ENCODE measurements at regions not wholly inside any gene's neighbourhood (a gene's known extent, or its start where the extent isn't known, plus 50 kb on each side); places are given as distances from the start of the nearest gene placed in this dataset.

- DNase-seq (ENCODE audit: low read depth in 2 of 2): no peak
Measured at GRCh38 chr2:198809976-198810375, 647.8 kb downstream of the SATB2 start.

DNA sequence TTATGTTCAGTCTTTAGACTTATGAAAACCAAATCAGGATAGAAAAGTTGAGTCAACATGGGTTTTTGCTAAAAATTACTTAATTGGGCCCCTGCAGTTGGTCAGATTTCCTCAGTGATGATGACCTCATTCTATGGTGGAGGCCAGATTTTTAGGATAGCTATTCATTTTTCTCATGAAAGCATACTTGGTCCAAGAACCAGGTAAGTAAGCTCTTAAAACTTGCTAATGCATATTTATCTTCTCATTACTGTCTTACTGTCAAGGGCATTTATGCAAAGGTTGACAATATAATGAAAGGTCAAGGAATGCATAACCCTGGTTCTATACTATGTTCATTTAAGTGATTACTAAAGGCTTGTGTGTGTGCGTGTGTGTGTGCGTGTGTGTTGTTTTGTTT lies 650.6 kb downstream of the SATB2 start:
- DNase-seq (ENCODE audit: low read depth in 2 of 2): no peak

GRCh38 chr2:198795419-198795818 lies 662.3 kb downstream of the SATB2 start:
- no peak for DNase-seq (ENCODE audit: low read depth in 2 of 2)

- no peak for DNase-seq (ENCODE audit: low read depth in 2 of 2)
Measured at GRCh38 chr2:198791623-198792022, 666.1 kb downstream of the SATB2 start.

DNA sequence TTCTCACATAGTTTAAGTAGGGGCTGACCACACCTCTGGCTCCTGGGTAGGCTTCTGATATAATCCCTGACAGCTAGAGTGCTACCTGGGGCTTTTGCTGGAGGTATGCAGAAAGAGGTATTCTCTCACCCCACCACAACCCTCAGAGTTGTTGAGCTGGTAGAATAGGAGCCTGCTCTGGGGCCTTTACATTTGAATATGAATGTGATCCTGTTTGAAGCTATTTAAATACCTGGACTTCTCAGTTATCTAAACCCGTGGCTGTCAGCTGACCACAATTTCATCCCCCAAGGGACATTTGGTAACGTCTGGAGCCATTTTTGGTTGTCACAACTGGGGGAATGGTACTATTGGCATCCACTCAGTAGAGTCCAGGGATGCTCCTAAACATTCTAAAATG lies 669.1 kb downstream of the SATB2 start:
- DNase-seq (ENCODE audit: low read depth in 2 of 2): no peak

- DNase-seq (ENCODE audit: low read depth in 2 of 2): no peak
Measured at GRCh38 chr2:198782734-198783133, 675.0 kb downstream of the SATB2 start.

- DNase-seq (ENCODE audit: low read depth in 2 of 2): no peak
Measured at GRCh38 chr2:198776616-198777406, 680.9 kb downstream of the SATB2 start.

DNA sequence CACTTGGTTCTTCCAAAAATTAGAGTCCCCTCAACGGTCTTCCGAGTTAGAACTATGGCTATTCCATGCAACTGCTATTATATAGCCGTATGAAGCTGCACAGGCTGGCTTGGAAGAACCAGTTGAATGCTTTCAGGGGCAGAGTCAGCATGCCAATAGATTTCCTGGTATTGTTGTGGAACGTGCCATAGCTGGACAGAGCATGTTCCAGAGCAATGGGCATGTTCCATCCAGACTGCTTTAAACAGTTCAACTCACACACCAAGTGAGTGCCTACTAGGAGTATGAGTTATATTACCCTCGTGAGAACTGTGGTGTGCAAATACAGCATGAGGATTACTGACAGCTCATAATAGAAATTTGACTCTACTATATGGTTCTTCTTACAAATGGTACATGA lies 682.0 kb downstream of the SATB2 start:
- no peak for DNase-seq (ENCODE audit: low read depth in 2 of 2)

DNA sequence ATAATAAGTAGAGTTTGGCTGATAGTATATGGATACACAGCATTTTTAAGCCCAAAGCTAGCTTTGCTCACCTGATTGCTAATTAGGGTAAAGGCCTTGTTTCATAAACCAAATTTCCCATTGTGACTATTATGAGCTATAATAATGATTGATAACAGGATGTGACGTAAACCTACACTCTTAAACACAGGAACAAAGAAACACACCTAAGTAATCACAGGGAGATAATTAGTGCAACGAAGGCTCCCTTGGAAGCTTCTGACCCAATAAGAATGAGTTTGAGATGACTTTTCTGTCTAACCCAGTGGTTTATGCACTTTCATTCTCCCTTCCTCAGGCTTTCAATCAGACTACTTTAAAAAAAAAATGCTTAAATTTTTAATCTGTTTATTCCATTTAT lies 683.2 kb downstream of the SATB2 start:
- no peak for DNase-seq (ENCODE audit: low read depth in 2 of 2)

DNA sequence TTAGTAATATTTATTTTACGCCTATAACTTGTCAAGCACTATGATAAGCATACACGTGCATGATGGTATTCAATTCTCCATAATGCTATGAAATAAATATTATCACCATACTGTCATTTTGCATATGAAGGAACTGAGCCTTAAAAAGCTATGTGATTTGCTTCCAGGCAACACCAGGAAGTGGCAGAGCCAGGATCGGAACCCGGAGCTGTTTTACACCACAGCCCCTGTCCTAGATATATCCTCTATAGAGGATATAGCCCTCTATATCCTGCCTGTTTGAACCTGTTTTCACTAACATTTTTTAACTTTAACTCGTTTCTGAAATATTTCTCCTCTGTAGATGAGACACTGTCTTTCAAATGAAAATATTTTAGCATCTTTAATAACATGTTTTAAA lies 690.0 kb downstream of the SATB2 start:
- DNase-seq (ENCODE audit: low read depth in 2 of 2): no peak

GRCh38 chr2:198763793-198764192 lies 693.9 kb downstream of the SATB2 start:
- no peak for DNase-seq (ENCODE audit: low read depth in 2 of 2)

DNA sequence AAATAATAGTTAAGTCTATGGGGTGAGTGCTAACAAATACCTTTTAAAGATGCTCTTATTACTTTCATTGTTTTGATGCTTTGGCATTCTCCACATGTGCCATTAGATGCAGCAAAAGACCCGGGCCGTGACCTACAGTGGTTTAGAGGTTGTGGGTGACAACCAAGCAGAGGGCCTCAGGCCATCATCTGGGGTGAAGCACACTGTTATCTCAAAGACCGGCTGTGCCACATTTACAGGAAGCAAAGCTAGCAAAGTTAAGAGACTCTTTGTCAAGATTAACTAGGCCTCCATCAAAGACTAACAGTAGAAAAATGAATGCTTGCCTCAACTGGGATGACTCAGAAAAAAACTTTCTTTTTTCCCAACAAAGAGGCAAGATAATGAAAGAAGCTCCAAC lies 695.3 kb downstream of the SATB2 start:
- no peak for DNase-seq (ENCODE audit: low read depth in 2 of 2)

GRCh38 chr2:198757069-198757468 lies 700.7 kb downstream of the SATB2 start:
- no peak for DNase-seq (ENCODE audit: low read depth in 2 of 2)

GRCh38 chr2:198756166-198756565 lies 701.6 kb downstream of the SATB2 start:
- DNase-seq (ENCODE audit: low read depth in 2 of 2): no peak

DNA sequence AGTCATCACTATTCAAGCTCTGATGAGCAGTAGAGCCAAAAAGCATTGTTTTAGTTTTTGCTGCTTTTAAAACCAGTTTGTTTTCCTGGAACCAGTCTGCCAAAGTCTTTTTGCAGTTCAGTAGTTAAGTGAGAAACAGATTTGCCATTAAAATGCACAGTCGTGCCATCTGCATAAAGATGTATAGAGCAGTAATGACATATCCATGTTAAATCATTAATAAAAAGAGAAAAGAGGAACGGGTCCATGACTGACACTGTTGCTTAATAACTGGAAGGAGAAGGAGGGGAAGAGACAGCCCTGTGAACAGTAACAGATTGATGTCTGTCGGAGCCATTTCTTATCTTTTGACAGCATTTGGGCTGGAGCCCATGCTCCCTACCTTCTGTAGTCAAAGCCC lies 704.6 kb downstream of the SATB2 start:
- DNase-seq (ENCODE audit: low read depth in 2 of 2): no peak

GRCh38 chr2:198749364-198749763 lies 708.4 kb downstream of the SATB2 start:
- DNase-seq (ENCODE audit: low read depth in 2 of 2): no peak

GRCh38 chr2:198731842-198732399 lies 725.8 kb downstream of the SATB2 start:
- no peak for DNase-seq (ENCODE audit: low read depth in 2 of 2)

DNA sequence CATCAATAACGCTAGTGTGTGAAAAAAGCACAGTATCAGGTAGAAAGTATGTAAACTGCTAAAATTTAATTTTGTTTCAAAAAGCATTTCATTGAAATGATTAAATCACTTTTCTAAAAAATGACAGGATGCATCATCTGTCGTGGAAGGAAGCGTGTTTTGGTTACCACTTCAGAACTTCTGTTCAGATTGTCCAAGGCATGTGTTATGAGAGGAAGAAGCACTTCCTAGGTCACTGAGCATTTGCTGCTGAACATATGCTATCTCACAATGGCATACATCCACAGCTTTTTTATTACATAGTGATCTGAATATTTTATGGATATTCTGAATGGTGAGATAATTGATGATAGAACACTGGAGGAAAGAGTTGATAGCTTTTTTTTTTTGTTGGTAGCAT lies 737.5 kb downstream of the SATB2 start:
- no peak for DNase-seq (ENCODE audit: low read depth in 2 of 2)

- DNase-seq (ENCODE audit: low read depth in 2 of 2): no peak
Measured at GRCh38 chr2:198717451-198717850, 740.3 kb downstream of the SATB2 start.

DNA sequence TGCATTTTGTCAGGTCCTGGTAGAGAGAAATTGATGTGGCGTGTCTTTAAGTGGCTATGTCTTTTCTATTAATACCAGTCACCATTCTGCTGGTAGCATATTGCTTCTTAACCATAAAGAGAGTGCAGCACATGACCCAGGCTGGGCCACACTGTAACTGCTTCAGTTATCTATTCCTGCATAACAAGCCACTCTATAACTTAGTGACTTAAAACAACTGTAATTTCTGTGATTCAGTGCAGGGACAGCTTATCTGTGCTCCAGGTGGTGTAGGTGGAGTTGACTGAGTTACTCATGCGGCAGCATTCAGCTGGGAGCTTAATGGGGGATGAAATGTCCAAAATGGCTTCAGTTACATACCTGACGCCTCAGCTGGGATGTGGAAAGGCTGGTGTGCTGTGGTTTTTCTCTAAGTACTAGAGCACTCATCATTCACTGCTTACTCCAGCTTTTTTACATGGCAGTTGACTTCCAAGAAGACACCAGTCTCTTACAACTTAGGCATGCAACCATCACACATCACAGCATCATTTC lies 742.4 kb downstream of the SATB2 start:
- no peak for DNase-seq (ENCODE audit: low read depth in 2 of 2)

DNA sequence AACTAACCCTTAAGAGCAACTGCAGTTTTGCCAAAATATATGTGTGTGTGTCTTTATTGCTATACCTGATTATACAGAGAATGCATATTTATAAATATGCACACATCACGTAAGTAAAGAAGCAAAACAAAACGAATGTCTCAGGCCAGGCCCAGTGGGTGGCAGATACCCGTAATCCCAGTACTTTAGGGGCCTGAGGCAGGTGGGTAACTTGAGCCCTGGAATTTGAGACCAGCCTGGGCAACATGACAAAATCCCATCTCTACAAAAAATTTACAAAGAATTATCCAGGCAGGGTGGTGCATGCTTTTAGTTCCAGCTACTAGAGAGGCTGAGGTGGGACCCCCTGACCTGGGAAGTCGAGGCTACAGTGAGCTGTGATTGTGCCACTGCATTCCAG lies 745.3 kb downstream of the SATB2 start:
- DNase-seq (ENCODE audit: low read depth in 2 of 2): no peak

DNA sequence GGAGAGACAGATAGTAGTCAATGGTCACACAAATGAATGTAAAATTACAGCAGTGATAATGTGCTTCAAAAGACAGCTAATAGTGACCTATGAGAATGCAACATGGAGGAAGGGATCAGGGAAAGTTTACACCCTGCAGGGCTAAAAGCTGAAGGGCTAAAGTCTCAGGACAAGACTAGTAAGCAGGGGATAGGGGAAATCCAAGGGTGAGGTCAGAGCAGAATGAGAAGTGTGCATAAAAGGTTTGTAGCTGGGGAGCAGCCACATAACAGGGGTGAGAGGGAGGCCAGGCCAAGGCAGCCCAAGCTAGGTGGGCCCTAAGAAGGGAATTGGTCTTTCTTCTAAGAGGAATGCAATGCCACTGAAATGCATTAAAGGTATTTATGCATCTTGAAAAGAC lies 746.3 kb downstream of the SATB2 start:
- DNase-seq (ENCODE audit: low read depth in 2 of 2): no peak

GRCh38 chr2:198710562-198710961 lies 747.2 kb downstream of the SATB2 start:
- DNase-seq (ENCODE audit: low read depth in 2 of 2): no peak
